Keratinocyte (primary cell): ENCODE measurements at regions not wholly inside any gene's neighbourhood (a gene's known extent, or its start where the extent isn't known, plus 50 kb on each side); places are given as distances from the start of the nearest gene placed in this dataset.

ENCODE experiments used
- DNase-seq: peaks from one replicate; pipeline ENCODE4 v3.0.0-alpha.2; 2011; ENCODE audit warnings: low read depth, missing footprints, low spot score
- FAIRE-seq: peaks from 2 replicates; lab custom pipeline; 2011; peaks lifted over from hg19 to GRCh38; lab: Jason Lieb, UNC
- H2AFZ ChIP-seq: 2 replicates; pipeline ENCODE4 v1.6.0; 2012; ENCODE audit warnings: low read length, control low read depth, inconsistent platforms; ENCODE audit not compliant: control insufficient read depth
- H3K27ac ChIP-seq: 2 replicates; pipeline ENCODE4 v1.5.1; 2011; ENCODE audit warnings: low read length; ENCODE audit not compliant: control insufficient read depth, insufficient read depth
- H3K27me3 ChIP-seq: 3 replicates; pipeline ENCODE4 v1.6.0; 2011; ENCODE audit warnings: low read length; ENCODE audit not compliant: control insufficient read depth, insufficient read depth; ENCODE audit errors: extremely low read depth
- H3K36me3 ChIP-seq, 2 experiments: 2 replicates in 1 of 2; 3 replicates in 1 of 2; pipeline ENCODE4 v1.5.1; 2011; ENCODE audit warnings: low read length in 2 of 2, mild to moderate bottlenecking in 1 of 2; ENCODE audit not compliant: control insufficient read depth in 2 of 2, insufficient read depth in 2 of 2; ENCODE audit errors: extremely low read depth in 1 of 2
- H3K4me1 ChIP-seq: 3 replicates; pipeline ENCODE4 v1.5.1; 2011; ENCODE audit warnings: low read length; ENCODE audit not compliant: control insufficient read depth, insufficient read depth; ENCODE audit errors: extremely low read depth
- H3K4me2 ChIP-seq: 3 replicates; pipeline ENCODE4 v1.6.0; 2011; ENCODE audit warnings: low read depth, low read length; ENCODE audit not compliant: control insufficient read depth, insufficient read depth; ENCODE audit errors: extremely low read depth
- H3K4me3 ChIP-seq, 3 experiments: fragments of 200-600 bp in 1 of 3; sonication (generic) in 1 of 3; 2 replicates in 2 of 3; 3 replicates in 1 of 3; pipeline ENCODE4 v1.5.1; 2011 to 2016; ENCODE audit warnings: low read length in 3 of 3, mild to moderate bottlenecking in 3 of 3, control low read depth in 2 of 3, inconsistent platforms in 1 of 3, low read depth in 1 of 3, mixed read lengths in 1 of 3, mixed run types in 1 of 3, moderate library complexity in 1 of 3; ENCODE audit not compliant: control insufficient read depth in 2 of 3, insufficient read depth in 2 of 3; ENCODE audit errors: extremely low read depth in 1 of 3
- H3K79me2 ChIP-seq: 2 replicates; pipeline ENCODE4 v1.6.0; 2012; ENCODE audit warnings: low read length; ENCODE audit not compliant: control insufficient read depth, insufficient read depth
- H3K9ac ChIP-seq: 3 replicates; pipeline ENCODE4 v1.6.0; 2011; ENCODE audit warnings: low read length; ENCODE audit not compliant: control insufficient read depth, insufficient read depth; ENCODE audit errors: extremely low read depth
- H3K9me1 ChIP-seq: 3 replicates; pipeline ENCODE4 v1.6.0; 2011; ENCODE audit warnings: low read length; ENCODE audit not compliant: control insufficient read depth, insufficient read depth; ENCODE audit errors: extremely low read depth
- H3K9me3 ChIP-seq: 2 replicates; pipeline ENCODE4 v1.5.1; 2012; ENCODE audit warnings: low read depth, low read length; ENCODE audit not compliant: control insufficient read depth
- H4K20me1 ChIP-seq: 3 replicates; pipeline ENCODE4 v1.6.0; 2011; ENCODE audit warnings: low read length; ENCODE audit not compliant: control insufficient read depth, insufficient read depth; ENCODE audit errors: extremely low read depth
- EZH2 ChIP-seq: IDR thresholded peaks from one replicate; pipeline ENCODE4 v1.6.1; 2012; ENCODE audit warnings: inconsistent platforms, mild to moderate bottlenecking, low read length, moderate library complexity
- dilution Hi-C: fragments of 300-500 bp; cut with MboI; formaldehyde crosslinking; loops from one replicate; pipeline ENCODE4 v1.7.0; 2020; ENCODE audit warnings: low sequenced_read_pairs; ENCODE audit not compliant: extremely low pct_ligation_motif_present
- TF ChIP-seq, protein P1 (sequence below), 3 experiments: IDR thresholded peaks in 1 of 3; conservative IDR thresholded peaks in 1 of 3; optimal IDR thresholded peaks in 1 of 3; 2 replicates in 2 of 3; 3 replicates in 1 of 3; pipeline versions ENCODE3 to v1.5.1; 2011; ENCODE audit warnings: low read length in 3 of 3, mild to moderate bottlenecking in 3 of 3, moderate library complexity in 2 of 3, control low read depth in 1 of 3, inconsistent platforms in 1 of 3; ENCODE audit not compliant: insufficient read depth in 2 of 3; ENCODE audit errors: extremely low read depth in 1 of 3

DNA sequence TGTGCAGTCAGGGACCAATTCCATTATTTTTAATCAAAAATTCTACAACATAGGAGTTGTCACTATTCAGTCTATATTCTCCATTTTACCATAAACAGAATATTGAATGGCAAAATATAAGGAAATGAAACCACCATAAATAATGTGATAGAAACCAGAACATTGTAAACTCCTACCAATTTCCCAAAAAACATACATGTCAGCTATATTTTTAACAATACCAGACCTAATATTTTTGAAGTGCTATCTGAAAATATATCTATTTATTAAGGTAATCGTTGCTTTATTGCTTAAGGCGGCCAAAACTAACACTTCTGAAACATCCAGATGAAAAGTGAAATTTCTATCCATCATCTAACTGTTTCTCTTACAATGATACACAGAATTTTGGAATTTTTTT is 123.0 kb upstream of the C11orf58 start:
- no peak for DNase-seq
- Histone ChIP-seq H3K9ac (no peak overlapping the region), H3K27ac (no peak overlapping the region), H2AFZ (no peak overlapping the region), H3K27me3 (peaks cover 36% of the 10 kb centered on the region), H3K9me1 (no peaks in the 10 kb centered on the region), H3K36me3 (no peaks in the 10 kb centered on the region), H3K9me3 (no peaks in the 10 kb centered on the region), H3K4me3 (no peak overlapping the region), H3K4me1 (peaks cover 16% of the 10 kb centered on the region), H4K20me1 (no peaks in the 10 kb centered on the region), H3K79me2 (no peaks in the 10 kb centered on the region), H3K4me2 (no peak overlapping the region)
- dilution Hi-C loops, result no loop called here
- no peak for FAIRE-seq
- TF ChIP-seq, protein P1, sequence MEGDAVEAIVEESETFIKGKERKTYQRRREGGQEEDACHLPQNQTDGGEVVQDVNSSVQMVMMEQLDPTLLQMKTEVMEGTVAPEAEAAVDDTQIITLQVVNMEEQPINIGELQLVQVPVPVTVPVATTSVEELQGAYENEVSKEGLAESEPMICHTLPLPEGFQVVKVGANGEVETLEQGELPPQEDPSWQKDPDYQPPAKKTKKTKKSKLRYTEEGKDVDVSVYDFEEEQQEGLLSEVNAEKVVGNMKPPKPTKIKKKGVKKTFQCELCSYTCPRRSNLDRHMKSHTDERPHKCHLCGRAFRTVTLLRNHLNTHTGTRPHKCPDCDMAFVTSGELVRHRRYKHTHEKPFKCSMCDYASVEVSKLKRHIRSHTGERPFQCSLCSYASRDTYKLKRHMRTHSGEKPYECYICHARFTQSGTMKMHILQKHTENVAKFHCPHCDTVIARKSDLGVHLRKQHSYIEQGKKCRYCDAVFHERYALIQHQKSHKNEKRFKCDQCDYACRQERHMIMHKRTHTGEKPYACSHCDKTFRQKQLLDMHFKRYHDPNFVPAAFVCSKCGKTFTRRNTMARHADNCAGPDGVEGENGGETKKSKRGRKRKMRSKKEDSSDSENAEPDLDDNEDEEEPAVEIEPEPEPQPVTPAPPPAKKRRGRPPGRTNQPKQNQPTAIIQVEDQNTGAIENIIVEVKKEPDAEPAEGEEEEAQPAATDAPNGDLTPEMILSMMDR (optimal IDR thresholded peaks at IDR 0.05 in 1 of 3, IDR thresholded peaks at IDR 0.05 in 1 of 3, conservative IDR thresholded peaks at IDR 0.05 in 1 of 3; ENCODE audit: extremely low read depth in 1 of 3, insufficient read depth in 2 of 3, low read length in 3 of 3), result no peak

DNA sequence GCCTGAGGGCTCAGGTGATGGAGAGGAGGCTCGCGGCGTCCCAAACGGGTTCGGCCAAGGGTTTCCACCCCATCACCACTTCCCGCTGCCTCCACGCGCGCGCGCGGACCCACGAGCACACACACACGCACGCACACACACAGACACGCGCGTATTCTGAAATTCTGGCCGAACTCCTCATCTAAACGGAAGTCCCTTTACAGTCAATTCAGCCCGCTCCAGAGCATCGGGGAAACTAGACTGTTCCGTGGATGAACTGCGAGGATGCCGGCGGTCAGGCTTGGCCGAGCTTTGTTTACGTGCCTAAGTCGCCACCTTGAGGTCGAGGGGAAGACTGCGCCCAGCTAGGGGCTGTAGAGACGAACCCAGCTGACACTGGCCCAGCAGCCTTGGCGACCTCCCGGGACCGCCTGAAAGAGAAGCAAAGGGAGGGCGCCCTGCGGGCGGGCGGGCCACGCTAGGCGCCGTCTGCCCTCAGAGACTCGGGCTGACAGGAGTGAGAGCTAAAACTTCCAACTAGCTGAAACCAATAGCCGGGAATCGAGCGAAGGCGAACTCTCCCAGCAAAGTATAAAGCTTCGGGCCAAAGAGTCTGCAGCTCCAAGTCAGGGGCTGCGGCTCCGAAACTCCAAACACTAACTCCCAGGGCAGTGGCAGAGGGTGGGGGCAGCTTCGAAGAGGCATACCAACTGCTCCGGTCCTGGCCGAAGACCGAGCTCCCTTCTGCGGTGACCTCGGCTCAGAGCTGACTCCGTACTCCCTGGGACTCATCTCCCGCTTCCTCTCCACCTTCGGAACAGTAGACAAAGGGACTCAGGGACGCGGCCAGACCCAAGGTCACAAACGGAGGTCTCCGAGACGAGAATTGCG is 124.7 kb upstream of the C11orf58 start:
- Histone ChIP-seq H3K9ac (peak overlapping the region; percentile 36), H3K36me3 (no peaks in the 10 kb centered on the region), H3K79me2 (no peaks in the 10 kb centered on the region), H4K20me1 (no peaks in the 10 kb centered on the region), H3K4me1 (peaks cover 16% of the 10 kb centered on the region), H3K4me2 (peak overlapping the region; percentile 93), H3K9me1 (no peaks in the 10 kb centered on the region), H3K27me3 (peaks cover 46% of the 10 kb centered on the region), H3K9me3 (no peaks in the 10 kb centered on the region), H2AFZ (peak overlapping the region; percentile 86), H3K27ac (no peak overlapping the region), H3K4me3 (peak overlapping the region; percentile 37 to 71 (median 69))
- dilution Hi-C loops, result no loop called here
- TF ChIP-seq EZH2, result peak; percentile 20
- TF ChIP-seq, protein P1 (optimal IDR thresholded peaks at IDR 0.05 in 1 of 3, IDR thresholded peaks at IDR 0.05 in 1 of 3, conservative IDR thresholded peaks at IDR 0.05 in 1 of 3; ENCODE audit: extremely low read depth in 1 of 3, insufficient read depth in 2 of 3, low read length in 3 of 3), result peak; percentile 84 to 95 (median 93)
- DNase-seq, result no peak
- FAIRE-seq, result peak; percentile 81
